HT-29 (cell line): ENCODE measurements at regions not wholly inside any gene's neighbourhood (a gene's known extent, or its start where the extent isn't known, plus 50 kb on each side); places are given as distances from the start of the nearest gene placed in this dataset.
A peak's percentile ranks its signal among the peaks of the same experiment; 100 is the strongest.

Source experiments
- DNase-seq: peaks from one replicate; pipeline ENCODE4 v3.0.0-alpha.2; 2015; ENCODE audit warnings: low spot score

DNA sequence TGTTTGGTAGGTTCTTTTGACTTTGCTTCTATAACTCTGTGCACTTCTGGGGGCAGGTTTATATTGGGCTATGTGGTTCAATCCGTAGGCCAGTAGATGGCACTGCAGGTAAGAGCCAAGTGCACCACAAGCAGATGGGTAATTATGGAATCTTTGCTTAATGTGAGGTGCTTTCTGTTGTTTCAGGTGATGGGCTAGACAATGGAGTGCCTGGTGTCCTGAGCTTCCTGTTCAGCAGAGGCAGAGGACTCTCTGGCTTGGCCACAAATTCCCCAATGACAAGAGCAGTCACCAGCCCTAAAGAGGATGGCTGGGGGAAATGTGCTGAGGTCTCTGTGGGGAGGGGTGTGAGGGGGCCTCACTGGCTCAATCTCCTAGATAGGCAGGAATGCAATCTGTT lies 455.0 kb downstream of the CCSER2 start:
- DNase-seq, result peak; percentile 48

DNA sequence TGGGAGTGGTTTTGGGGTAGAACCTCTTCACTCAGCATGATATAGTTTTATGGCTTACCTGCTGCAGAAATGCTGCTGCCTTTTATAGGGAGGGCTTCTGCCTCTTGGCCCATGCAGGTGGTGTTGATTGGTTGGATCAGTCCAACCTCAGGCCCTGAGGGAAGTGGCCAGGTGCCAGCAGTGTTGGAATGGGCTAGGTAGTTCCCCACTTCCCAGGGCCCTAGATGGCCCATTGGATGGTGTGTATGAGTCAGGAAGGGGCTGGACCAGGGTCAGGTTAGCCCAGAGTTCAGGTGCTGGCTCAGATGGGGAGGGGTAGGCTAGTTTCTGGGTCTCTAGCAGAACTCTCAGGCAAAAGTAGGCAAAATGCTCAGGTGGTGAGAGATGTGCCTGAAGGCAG lies 455.5 kb downstream of the CCSER2 start:
- DNase-seq, result no peak

- no peak for DNase-seq
These were observed 456.4 kb downstream of the CCSER2 start for GRCh38 chr10:84784749-84785148.

GRCh38 chr10:84789026-84789425 lies 460.6 kb downstream of the CCSER2 start:
- no peak for DNase-seq

DNA sequence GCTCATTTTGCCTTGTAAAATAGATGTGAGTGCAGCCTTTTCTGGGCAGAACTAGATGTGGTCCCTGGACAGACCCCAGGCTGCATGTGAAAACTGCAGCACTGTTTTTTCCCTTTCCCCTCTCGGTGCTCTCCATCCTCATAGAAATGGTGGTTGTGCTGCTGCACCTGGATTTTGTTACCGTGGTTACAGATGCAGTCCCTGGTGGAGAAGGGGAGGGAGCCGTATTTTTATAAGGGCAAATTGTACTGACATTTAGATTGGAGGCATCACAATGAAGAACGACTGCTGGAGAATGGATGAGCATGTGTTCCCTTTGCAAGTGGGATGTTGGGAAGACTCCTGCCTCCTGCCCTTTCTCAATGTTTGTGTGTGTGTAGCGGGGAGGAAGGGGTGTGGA lies 469.9 kb downstream of the CCSER2 start:
- no peak for DNase-seq

- DNase-seq, result no peak
These were observed 472.8 kb downstream of the CCSER2 start for GRCh38 chr10:84801156-84801555.

- DNase-seq, result no peak
These were observed 473.5 kb downstream of the CCSER2 start for GRCh38 chr10:84801916-84802315.

GRCh38 chr10:84805149-84805548 lies 476.8 kb downstream of the CCSER2 start:
- DNase-seq, result no peak

DNA sequence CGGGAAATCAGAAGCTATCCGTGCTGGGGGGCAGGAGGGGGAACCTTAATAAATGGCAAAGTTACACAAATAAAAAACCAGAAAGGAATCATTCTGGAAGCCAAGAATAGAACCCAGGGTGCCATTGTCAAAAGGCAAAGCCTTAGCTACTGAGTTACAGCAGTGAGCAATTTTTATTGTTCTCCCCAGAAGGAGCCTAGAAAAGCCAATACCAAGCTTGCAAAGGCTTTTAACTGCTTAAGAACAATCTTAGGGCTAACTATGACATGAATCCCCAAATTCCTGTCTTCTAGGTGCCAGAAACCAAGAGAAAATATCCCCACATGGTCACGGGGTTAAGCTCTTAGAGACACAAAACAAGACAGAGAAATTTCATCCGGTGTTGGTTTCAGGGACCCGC lies 482.7 kb downstream of the CCSER2 start:
- DNase-seq, result no peak

DNA sequence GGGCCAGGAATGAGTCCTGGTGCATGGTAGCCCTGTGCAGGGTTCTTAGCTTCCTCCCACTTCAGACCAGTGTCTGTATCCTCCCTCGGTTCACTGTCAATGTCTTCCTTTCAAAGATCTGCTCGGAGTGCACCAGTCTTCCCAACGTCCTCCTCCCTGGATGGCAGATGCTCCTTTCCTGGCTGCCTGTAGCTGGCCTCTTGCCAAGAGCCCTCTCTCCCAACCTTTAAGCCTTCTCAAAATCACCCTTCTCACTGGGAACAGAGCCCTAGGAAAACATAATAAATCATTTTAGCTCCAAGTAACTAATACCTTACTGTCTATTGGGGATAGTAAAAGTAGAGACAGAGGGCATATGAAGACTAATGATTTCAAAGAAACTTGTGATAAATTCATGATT lies 490.6 kb downstream of the CCSER2 start:
- DNase-seq, result no peak

DNA sequence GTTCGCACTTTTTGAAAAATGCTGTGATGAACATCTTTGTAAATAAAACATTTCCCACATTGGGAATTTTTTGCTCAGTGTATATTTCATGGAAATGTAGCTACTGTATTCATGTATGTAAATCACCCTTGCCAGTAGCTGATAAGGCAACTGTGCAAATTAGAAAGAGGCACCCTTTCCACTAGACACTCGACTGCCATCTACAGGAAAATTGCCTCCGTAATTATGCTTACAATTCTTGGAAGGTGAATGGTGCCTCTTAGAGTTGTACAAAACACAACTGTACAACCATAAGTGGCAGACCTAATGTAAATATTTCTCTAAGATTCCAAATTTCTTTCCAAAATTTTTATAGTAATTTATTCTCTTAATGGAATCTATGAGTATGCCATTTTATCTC lies 491.7 kb downstream of the CCSER2 start:
- DNase-seq, result peak; percentile 42

- no peak for DNase-seq
These were observed 492.2 kb downstream of the CCSER2 start for GRCh38 chr10:84820596-84820995.

DNA sequence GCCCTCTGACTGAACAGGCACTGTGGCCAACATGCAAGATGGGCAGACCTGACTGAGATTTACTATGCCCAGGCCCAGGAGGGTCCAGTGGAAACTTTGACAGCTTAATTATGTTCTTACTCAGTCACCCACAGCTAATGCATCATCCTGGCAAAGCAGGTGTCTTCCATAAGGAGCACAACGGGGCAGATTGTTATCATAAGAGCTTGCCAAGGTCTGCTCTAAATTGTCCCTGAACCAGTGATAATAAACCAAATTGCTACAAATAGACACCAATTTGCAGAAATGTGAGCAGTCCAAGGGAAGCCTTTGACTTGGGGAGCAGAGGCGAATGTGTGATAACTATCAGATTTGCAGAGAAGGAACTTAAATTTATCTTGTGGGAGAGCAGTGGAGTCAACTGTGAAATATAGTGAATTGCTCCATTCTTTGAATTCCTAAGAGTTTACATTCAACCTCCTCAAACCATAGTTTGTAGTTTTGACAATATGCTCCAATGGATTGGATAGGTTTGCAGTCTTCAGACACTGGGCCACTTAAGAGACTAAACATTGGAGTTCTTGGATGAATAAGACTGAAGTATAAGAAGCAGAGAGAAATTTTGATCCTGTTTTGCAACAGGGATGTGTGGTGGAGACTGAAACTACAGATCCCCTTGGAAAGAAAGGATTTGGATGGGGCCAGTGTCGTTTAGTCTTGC lies 494.7 kb downstream of the CCSER2 start:
- no peak for DNase-seq

DNA sequence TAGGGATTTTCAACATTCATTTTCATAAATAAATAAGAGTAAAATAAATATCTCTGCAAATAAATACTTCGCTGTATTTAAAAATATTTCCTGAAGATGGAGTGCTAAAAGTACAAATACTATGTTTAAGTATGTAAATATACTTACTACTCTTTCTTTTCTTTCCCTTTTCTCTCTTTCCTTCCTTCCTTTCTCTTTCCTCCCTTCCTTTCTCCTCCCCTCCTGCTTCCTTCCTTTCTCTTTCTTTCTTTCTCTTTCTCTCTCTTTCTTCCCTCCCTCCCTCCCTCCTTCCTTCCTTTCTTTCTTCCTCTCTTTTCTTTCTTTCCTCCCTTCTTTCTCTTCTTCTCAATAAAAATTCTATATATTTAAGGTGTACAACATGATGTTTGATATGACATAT lies 496.1 kb downstream of the CCSER2 start:
- no peak for DNase-seq

GRCh38 chr10:84825330-84825729 lies 496.9 kb downstream of the CCSER2 start:
- no peak for DNase-seq

DNA sequence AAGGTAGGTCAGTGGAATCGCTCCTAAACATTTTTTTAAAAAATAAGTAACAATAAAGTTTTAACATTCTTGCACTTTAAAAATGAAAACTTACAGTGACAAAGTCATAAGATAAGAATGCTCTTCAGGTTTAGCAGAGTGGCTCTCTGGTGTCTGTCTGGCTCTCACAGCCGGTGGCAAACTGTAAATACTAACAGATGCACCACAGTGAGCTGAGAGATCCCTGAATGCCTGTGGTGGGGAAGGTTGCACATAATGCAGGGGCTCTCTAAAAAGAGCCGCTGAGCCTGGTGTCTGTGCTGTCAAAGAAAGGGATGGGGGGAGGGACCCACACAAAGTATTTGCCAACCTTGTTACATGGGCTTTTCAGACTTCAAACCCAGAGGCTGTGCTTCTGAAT lies 498.3 kb downstream of the CCSER2 start:
- DNase-seq, result no peak

GRCh38 chr10:84829131-84829530 lies 500.7 kb downstream of the CCSER2 start:
- no peak for DNase-seq

DNA sequence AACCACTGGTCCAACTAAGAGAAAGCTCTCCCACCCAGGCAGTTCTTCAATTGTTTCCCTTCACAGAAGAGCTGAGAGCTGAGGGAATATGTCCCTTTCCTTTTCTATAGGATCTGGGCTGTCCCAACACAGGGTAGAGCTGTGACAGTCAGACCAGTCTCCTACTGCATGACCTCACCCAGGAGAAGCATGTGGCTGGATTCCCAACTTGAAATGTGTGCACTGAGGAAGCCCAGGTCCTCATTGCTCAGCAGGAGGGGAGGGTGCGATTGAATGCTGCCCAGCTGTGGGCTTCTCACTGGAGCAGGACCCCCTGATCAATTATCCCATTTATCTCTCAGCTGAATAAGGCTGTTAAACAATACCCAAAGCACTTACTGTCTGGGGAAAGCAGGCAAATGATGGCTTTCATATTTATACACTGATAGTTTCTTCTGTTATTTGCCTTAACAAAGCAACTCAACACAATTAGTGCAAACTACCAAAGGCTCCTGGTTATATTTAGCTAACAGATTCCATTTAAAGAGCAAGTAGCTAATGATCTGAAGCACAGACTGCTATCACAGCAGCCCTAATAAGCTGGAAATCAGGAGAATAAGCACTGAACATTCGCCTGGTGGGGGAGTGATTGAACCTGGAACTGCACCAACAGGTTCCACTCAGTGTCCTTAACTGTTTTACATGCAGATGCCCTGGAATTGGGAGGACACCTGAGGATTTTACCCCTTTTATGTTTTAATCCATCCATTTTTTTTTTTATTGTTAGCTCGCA lies 508.8 kb downstream of the CCSER2 start:
- DNase-seq, result no peak

- no peak for DNase-seq
These were observed 509.5 kb downstream of the CCSER2 start for GRCh38 chr10:84837877-84838276.

DNA sequence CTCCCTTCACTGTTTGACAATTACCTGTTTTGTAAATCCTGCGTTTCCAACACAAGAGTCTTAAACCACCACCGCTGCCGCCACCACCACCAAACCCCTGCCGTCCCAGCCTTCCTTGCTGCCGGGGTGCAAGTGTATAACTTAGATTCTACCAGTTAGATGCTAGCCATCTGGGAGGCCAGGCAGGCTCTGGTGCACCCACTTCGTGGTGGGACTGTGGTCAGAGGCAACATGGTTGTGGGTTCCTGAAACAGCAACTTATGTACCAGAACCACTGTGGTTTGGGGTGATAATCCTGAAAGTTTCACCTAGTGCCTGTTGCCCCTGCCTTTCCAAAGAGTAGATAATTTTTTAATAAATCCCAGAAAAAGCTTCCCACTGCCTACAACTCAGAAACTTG lies 510.5 kb downstream of the CCSER2 start:
- DNase-seq, result no peak

DNA sequence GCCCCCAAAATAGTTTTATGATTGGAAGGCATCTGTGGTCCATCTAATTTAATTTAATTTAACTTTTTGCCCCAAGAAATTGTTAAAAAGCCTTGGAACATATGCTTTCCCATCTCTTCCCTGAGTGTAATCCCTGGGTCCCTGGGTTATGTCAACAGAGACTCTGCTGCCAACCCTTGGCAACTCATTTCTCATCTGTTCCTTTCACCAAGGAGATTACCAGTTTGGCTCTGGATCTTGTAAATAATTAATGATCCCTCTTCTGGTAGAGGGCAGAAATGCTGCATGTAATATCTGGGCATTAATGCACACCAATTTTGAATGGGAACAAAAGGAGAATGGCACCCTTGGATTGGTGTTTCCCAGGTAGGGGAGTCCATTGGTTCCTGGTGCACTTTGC lies 514.2 kb downstream of the CCSER2 start:
- no peak for DNase-seq

DNA sequence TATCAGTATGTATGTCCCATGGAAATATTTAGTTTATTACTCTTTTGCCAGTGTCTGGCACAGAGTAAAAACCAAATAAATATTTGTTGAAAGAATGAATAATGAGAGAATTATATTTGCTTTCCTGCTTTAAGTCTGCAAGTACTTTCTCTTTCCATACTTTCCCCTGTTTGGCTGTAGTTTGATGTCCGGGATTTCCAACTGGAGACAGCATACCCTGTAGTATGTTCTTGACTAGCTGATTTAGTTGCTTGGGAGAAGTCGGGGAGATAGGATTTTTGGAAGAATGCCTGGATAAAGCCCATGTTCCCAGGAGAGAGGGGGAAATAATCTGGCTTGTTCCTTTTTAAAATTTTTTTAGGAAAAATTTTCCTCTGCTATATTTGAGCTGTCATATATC lies 516.1 kb downstream of the CCSER2 start:
- DNase-seq, result no peak

- DNase-seq, result peak; percentile 53
These were observed 517.4 kb downstream of the CCSER2 start for GRCh38 chr10:84845628-84846261.
